AG04449 (cell line): ENCODE measurements at regions not wholly inside any gene's neighbourhood (a gene's known extent, or its start where the extent isn't known, plus 50 kb on each side); places are given as distances from the start of the nearest gene placed in this dataset.

Source experiments
- CTCF ChIA-PET: fragments of 350-600 bp; formaldehyde crosslinking; extraction: SDS; loops from one replicate; lab custom pipeline; 2021; ENCODE audit warnings: antibody characterized with exemption; lab: Yijun Ruan, JAX
- POLR2A ChIA-PET: fragments of 400-600, 350-600 bp; formaldehyde crosslinking; extraction: SDS; loops from one replicate; lab custom pipeline; 2020; ENCODE audit warnings: antibody characterized with exemption, inconsistent platforms; lab: Yijun Ruan, JAX
- DNase-seq: peaks from one replicate; pipeline ENCODE4 v3.0.0-alpha.2; 2010; ENCODE audit warnings: low read depth, low spot score
- H3K4me3 ChIP-seq: 2 replicates; pipeline ENCODE4 v1.5.1; 2011; ENCODE audit warnings: low read depth, mild to moderate bottlenecking, control low read depth, low read length
- CTCF ChIP-seq: IDR thresholded peaks from one replicate; pipeline ENCODE4 v1.5.1; 2011; ENCODE audit warnings: mild to moderate bottlenecking, moderate library complexity, low read length, control low read depth, inconsistent platforms; ENCODE audit not compliant: insufficient read depth; ENCODE audit errors: missing control alignments

- TF ChIP-seq CTCF: no peak
- CTCF ChIA-PET: no interaction called here
- no peak overlapping the region for H3K4me3 ChIP-seq
- POLR2A ChIA-PET: no interaction called here
- DNase-seq: no peak
Observed at GRCh38 chr3:153657046-153657445, 464.1 kb upstream of the ARHGEF26 start.

GRCh38 chr3:153657461-153657860 lies 463.7 kb upstream of the ARHGEF26 start:
- no peak overlapping the region for H3K4me3 ChIP-seq
- DNase-seq: no peak
- ChIA-PET CTCF (no interaction called here), POLR2A (no interaction called here)
- no peak for TF ChIP-seq CTCF

GRCh38 chr3:153658136-153658535 lies 463.1 kb upstream of the ARHGEF26 start:
- no peak for DNase-seq
- ChIA-PET CTCF (no interaction called here), POLR2A (no interaction called here)
- H3K4me3 ChIP-seq: no peak overlapping the region
- TF ChIP-seq CTCF: no peak

GRCh38 chr3:153666991-153667740 lies 454.0 kb upstream of the ARHGEF26 start:
- DNase-seq: peak; percentile 9
- ChIA-PET CTCF (no interaction called here), POLR2A (no interaction called here)
- H3K4me3 ChIP-seq: no peak overlapping the region
- TF ChIP-seq CTCF: no peak

- no peak for DNase-seq
- no peak overlapping the region for H3K4me3 ChIP-seq
- ChIA-PET CTCF (no interaction called here), POLR2A (no interaction called here)
- no peak for TF ChIP-seq CTCF
Observed at GRCh38 chr3:153669527-153669926, 451.7 kb upstream of the ARHGEF26 start.

- no peak for DNase-seq
- no peak overlapping the region for H3K4me3 ChIP-seq
- ChIA-PET POLR2A (no interaction called here), CTCF (no interaction called here)
- TF ChIP-seq CTCF: no peak
Observed at GRCh38 chr3:153670577-153670976, 450.6 kb upstream of the ARHGEF26 start.
